AG08396 (cell line): ENCODE measurements at regions not wholly inside any gene's neighbourhood (a gene's known extent, or its start where the extent isn't known, plus 50 kb on each side); places are given as distances from the start of the nearest gene placed in this dataset.
"Not testable (repeated sequence)": the region's sequence is repeated elsewhere in the genome, so short reads cannot be mapped to it uniquely, and the experiment has no call there.

Experiments
- DNase-seq: peaks from one replicate; pipeline ENCODE4 v3.0.0; 2012; ENCODE audit warnings: low spot score, mixed read lengths

GRCh38 chr3:152621967-152622810 is 212.7 kb upstream of the P2RY1 start:
- no peak for DNase-seq

DNA sequence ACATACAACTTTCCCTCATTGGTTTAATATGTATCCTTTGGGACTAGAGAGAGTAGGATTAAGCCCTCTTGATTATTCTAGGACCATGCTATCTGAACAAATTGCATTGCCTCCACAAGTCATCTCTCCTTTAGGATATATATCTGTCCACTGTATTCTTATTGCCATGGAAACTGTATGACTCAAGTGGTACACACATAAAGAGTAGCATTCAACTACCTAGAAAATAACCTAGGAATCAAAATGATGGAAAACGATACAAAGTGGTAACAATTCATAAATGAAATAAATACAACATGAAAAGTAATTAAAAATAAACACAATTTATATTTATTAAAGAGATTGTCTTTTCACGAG is 212.1 kb upstream of the P2RY1 start:
- DNase-seq, result no peak

- no peak for DNase-seq
Measured at GRCh38 chr3:152623286-152623911, 211.5 kb upstream of the P2RY1 start.

GRCh38 chr3:152626226-152626625 is 208.7 kb upstream of the P2RY1 start:
- no peak for DNase-seq

DNA sequence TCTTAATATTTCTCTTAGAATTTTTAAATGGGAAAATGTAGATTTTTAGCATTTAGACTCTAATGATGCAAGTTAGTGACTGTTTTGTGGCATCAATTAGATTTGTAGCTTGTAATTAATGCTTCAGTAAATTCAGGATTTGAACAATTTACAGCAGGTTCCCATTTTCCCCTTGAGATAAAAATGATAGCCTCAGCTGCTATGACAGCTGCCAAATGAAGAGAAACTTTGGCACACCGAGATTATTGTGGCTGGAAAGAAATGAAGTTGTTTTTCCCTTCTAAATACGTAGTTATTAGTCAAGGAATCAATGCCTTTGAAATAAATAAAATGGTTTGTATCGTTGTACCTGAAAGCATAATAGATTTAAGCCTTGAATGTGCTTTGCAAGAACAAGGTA is 206.4 kb upstream of the P2RY1 start:
- DNase-seq, result no peak

DNA sequence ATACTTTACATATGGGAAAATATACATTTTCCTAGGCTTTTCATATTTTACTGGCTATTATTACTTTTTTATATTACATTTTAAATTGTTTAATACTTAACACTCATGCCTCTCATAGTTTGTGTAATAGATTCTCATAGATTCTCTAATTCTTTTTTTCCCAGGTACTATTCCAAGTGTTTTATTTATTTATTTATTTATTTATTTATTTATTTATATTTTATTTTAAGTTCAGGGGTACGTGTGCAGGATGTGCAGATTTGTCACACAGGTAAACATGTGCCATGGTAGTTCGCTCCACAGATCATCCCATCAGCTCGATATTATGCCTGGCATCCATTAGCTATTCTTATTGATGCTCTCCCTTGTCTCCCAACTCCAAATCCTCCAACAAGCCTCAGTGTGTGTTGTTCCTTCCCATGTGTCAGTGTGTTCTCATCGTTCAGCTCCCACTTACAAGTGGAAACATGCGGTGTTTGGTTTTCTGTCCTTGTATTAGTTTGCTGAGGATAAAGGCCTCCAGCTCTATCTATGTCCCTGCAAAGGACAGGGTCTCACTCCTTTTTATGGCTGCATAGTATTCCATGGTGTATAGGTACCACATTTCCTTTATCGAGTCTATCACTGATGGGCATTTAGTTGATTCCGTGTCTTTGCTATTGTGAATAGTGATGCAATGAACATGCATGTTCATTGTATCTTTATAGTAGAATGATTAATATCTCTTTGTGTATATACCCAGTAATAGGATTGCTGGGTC is 205.4 kb upstream of the P2RY1 start:
- no peak for DNase-seq

DNA sequence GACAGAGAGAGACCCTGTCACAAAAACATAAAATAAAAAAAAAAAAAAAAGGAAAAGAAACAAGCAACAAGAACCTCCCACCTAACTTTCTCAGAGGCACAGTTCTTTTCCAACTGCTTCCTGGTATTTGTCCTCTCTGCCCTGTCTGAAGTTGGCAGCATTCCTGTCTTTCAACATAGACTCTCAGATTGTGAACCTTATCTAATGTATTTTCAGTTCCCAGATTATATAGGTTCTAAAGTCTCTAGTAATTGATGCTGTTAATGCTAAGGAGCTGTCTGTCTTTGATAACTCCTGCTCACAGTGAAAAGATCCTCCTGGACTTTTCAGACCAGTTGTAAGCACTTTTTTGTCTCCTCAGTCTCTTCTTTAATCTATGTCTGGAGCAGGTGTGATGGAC is 199.5 kb upstream of the P2RY1 start:
- no peak for DNase-seq

DNA sequence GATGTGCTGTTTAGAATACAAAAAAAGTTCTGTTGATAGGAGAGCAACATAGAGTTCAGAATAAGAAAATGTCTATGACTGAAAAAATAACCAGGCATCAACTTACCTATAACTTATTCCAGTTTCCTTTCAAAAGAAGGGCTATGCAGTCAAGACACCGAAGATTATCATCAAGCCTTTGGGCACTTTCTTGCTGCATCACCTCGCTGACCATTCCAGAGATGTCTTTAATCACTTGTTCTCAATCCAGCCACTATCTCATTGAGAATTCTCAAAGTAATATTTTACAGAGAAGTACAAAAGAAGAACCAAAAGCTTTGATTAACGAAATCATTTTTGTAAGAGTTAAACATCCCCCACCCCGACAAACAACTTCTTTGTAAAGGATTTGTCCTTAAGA is 198.3 kb upstream of the P2RY1 start:
- DNase-seq, result no peak

DNA sequence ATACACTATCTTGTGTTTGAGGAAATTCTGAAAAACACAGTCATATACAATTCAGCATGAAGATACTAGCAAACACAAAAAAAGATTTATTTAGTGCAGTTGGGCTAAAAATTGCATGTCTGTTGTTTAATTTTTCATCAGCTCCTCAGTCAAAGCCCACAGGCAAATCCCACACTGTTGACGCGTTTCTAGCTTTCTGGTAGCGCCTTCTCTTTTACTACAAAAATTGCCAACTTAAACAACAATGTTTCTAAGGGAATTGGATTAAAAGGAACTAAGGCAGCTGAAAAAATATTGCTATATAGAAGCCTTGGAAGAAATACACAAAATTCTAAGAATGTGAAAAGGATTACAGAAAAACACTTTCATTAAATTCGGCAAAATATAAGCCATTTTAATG is 196.7 kb upstream of the P2RY1 start:
- no peak for DNase-seq

DNA sequence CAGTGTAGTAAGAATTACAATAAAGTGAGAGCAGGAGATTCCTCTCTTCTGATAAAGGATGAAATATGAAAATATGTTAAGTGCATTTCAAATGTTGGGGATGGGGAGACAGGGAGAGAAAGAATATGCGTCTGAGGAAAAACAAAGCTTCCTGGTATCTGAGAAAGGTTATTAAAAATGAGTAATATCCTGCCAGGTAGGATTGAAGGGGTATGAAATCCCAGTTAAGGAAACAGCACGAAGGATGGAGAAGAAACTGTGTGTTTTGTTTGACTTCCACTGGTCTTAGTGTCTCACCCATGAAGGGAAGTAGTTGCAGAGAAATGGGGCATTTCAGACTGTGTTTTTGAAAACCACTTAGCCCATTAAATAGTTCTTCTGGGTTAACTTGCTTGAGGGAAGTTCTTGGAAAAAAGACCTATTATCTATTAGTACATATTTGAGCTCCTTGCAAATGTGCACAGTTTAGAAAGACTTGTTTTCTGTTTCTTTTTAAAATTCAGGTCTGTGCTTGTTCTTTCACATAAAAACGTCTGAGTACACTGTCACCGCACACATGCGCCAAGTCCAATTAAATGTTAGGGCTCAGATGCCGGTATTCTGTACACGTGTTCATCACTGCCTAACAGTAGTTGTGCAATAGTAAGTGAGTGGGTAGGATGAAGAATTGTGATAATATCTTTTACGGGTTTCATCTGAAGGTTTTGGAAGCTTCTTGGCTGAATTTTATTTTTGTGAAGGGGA is 196.1 kb upstream of the P2RY1 start:
- DNase-seq, result no peak

GRCh38 chr3:152641198-152641597 is 193.7 kb upstream of the P2RY1 start:
- no peak for DNase-seq

- no peak for DNase-seq
Measured at GRCh38 chr3:152642658-152643057, 192.3 kb upstream of the P2RY1 start.

DNA sequence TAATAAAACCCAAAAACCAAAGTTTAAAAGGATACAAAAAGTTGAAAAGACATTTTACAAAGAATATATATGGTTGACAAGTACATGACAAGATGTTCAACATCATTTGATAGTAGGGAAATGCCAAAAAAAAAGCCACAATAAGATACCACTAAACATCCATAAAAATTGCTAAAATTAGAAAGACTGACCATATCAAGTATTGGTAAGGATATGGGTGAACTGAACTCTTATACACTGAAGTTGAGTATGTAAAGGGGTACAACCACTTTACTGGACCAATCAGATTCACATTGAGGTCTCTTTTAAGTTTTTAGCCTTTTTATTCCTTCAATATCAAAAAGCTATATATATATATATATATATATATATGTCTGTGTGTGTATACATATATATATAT is 190.5 kb upstream of the P2RY1 start:
- DNase-seq, result no peak

GRCh38 chr3:152646004-152646403 is 188.9 kb upstream of the P2RY1 start:
- no peak for DNase-seq

DNA sequence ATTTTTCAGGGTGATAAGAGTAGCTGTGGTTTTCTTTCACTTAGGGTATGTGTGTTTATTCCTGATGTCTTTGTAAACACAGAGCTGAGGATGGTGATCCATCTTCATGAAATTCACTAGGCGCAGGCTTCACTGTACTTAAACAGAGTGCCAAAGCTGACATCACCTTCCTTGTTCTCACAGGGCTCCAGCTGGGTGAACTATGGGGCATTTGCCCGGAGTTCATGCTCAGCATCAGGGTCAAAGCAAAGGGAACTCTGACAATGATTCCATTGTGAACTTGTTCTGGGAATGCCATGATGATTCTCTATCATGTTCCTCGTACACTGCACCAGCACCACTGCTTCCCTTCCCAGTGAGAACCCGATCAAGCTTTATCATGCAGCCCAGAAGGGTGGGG is 184.8 kb upstream of the P2RY1 start:
- DNase-seq, result no peak

- not testable (repeated sequence) for DNase-seq
Measured at GRCh38 chr3:152650923-152651322, 184.0 kb upstream of the P2RY1 start.

GRCh38 chr3:152656214-152656971 is 178.5 kb upstream of the P2RY1 start:
- DNase-seq, result no peak

DNA sequence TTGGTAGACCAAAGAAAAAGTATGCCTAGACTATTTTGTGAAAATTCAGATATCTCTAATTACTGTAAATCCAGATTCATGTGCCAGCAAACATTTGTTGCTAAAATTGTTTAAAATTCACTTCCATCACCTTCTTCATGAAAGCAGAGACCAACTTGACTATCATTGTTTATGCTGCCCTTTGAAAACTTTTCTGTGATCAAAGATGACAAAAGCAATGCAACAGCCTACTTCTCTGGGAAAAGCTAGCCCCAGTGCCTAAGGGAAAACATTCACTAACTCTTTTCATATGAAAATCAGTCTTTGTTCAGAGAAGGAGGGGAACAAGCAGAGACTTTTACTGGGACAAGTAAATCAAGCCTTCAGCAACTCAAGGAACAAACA is 178.0 kb upstream of the P2RY1 start:
- no peak for DNase-seq

GRCh38 chr3:152658977-152659720 is 175.8 kb upstream of the P2RY1 start:
- DNase-seq, result no peak

- no peak for DNase-seq
Measured at GRCh38 chr3:152662157-152662556, 172.8 kb upstream of the P2RY1 start.

- DNase-seq, result no peak
Measured at GRCh38 chr3:152664766-152665165, 170.2 kb upstream of the P2RY1 start.
